GM10266 (cell line): ENCODE measurements at regions not wholly inside any gene's neighbourhood (a gene's known extent, or its start where the extent isn't known, plus 50 kb on each side); places are given as distances from the start of the nearest gene placed in this dataset.
A peak's percentile ranks its signal among the peaks of the same experiment; 100 is the strongest.

Source experiments
- DNase-seq: peaks from one replicate; pipeline ENCODE4 v3.0.0; 2012; ENCODE audit errors: extremely low spot score
- TF ChIP-seq, protein P1 (sequence below): IDR thresholded peaks from 2 replicates; pipeline ENCODE4 v1.5.1; 2012; ENCODE audit warnings: mild to moderate bottlenecking, low read depth; ENCODE audit not compliant: control insufficient read depth, insufficient read depth; ENCODE audit errors: missing control alignments

DNA sequence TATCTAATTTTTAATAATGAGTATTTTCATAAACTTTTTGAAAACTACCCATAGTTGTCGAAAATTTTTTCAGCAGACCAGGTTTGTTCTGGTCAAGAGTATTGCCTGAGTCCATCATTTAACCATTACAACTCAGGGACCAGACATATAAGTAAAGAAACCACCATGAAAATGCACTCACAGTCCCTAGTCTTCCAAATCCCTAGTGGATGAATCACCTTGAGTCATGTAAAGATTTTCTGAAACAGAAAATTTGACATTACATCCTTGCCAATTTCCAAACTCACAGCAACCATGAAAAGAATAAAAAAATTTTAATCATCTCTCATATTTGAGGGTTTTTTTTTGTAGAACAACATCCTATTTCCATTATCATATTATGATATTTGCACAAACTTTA lies 1337.5 kb upstream of the CDH8 start:
- TF ChIP-seq, protein P1, sequence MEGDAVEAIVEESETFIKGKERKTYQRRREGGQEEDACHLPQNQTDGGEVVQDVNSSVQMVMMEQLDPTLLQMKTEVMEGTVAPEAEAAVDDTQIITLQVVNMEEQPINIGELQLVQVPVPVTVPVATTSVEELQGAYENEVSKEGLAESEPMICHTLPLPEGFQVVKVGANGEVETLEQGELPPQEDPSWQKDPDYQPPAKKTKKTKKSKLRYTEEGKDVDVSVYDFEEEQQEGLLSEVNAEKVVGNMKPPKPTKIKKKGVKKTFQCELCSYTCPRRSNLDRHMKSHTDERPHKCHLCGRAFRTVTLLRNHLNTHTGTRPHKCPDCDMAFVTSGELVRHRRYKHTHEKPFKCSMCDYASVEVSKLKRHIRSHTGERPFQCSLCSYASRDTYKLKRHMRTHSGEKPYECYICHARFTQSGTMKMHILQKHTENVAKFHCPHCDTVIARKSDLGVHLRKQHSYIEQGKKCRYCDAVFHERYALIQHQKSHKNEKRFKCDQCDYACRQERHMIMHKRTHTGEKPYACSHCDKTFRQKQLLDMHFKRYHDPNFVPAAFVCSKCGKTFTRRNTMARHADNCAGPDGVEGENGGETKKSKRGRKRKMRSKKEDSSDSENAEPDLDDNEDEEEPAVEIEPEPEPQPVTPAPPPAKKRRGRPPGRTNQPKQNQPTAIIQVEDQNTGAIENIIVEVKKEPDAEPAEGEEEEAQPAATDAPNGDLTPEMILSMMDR: no peak
- DNase-seq: no peak

DNA sequence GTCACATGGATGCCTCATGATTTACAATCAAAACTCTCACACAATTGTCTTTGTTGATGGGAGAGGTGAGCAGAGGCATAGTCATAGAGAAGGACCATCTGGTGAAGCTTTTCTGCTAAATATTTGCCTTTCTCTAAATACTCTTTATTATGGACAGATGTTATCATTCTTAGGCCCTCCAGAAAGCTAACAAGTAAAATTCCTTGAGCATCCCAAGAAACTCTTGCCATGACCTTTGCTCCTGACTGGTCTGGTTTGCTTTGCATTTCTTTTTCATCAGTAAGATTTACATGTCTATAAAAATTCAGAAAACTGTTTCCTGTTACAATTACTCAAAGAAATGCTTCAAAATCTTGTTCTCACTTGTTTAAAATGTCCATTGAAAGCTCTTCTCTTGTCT lies 1336.6 kb upstream of the CDH8 start:
- DNase-seq: no peak
- TF ChIP-seq, protein P1: no peak

DNA sequence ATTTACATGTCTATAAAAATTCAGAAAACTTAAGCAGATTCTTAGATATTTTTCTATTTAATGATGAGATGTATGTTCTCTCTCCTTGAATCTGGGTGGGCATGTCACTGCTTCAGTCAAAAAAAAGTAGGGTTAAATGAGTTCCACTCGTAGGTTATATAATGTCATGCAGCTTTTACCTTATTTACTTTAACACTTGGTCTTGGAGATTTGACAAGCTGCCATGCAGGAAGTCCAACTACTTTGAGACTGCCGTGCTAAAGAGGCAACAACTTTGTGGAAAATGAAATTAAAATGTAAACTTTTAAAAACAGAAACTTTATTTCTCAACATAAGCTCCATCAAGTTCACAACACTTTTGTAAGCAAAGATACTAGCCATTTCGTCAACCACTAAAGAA lies 1336.0 kb upstream of the CDH8 start:
- DNase-seq: no peak

DNA sequence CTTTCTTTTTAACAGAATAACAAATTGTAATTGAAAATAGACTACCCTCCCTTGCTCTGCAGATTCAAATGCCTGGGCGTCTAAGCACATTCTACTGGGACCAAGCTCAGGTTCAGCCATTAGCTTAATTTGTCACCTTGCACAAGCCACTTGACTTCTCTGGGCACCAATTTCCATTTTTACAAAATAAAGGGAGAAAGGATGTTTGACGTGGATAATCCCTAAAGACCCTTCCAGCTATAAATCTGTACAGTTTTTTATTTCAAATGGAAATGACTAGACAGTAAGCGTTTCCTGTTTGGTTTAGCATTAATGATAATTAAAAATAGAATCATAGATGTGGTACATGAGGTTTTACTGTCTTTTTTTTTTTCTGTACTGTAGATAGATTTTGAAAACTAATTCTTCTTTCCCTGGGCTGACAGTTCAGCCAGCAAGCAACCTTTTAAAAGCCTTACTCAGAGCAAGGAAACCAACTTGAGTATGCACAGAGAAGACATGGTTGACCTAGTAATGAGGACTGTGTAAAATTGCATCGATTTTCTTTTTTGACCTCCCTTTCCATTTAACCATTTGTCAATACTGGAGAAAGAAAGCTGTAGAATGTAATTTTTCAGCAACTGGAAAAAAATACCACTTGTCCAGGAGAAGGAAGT lies 1329.5 kb upstream of the CDH8 start:
- TF ChIP-seq, protein P1: no peak

More for the DNA sequence above, 1336.0 kb upstream of the CDH8 start:
- TF ChIP-seq, protein P1: no peak

DNA sequence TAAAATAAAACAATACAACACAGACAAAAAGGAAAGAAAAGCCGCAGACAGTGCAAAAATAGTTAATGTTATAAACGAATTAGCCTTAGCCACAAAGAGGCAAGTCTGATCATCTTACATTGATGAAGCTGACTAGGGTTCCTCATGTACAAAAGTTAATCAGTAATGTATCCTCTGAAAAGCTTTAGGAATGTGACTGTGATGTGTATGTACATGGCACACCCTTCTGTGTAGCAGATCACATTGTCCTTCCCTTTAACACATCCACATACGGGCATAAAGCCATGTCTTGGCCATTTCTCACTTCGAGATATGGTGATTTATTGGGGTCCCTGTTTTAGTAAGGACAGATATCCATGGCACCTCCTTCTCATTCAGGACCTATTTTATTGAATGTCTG lies 1327.5 kb upstream of the CDH8 start:
- DNase-seq: no peak
- TF ChIP-seq, protein P1: no peak

More for the DNA sequence above, 1329.5 kb upstream of the CDH8 start:
- no peak for DNase-seq

DNA sequence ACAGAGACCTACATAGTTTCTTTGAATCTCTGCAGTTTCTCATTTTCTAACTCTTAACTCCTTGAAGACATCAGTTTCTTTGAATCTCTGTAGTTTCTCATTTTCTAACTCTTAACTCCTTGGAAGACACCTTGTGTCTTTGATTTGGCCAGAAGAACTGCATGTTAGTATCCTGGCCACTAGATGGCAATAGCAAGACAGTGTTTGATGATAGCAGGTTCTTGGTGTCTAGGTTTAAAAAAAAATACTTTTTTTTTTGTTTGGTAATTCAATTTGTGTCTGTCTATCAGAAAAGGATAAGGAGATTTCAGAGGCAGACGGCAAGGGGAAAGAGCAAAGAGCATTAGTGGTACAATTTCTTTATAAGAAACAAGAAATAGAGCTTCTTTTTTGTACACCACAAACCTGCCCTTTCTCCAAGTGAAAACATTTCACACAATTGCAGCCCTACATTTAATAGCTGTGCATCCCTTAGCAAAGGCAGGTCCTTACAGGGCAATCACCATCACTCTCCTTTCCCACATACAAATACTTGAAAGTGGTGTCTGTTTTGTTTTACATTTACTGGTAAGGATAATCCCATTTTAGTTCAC lies 1324.9 kb upstream of the CDH8 start:
- peak; percentile 28 for DNase-seq
- TF ChIP-seq, protein P1: peak; percentile 82

DNA sequence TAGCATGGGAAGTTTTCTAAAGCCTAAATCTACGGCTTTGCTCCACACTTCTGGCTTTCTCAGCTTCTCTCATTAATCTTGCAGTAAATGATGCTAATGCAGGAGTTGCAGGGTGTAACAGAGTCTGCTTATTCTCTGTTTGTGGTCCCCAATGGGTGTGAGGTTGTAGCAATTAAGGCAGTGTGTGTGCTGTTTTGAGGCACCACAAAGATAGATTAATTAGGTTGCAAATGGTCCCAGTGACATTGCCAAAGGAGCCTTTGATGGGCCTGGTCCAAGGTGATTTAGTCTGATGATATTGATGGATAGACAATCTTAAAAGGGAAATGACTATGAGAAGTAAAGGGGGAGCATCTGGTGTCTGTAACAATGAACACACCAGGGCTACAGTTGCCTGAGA lies 1313.7 kb upstream of the CDH8 start:
- TF ChIP-seq, protein P1: no peak
- DNase-seq: no peak
